ENCODE measurements at regions not wholly inside any gene's neighbourhood (a gene's known extent, or its start where the extent isn't known, plus 50 kb on each side); places are given as distances from the start of the nearest gene placed in this dataset.
"Not testable (repeated sequence)": the region's sequence is repeated elsewhere in the genome, so short reads cannot be mapped to it uniquely, and the experiment has no call there.

GRCh38 chr10:36421992-36422391, 703.4 kb upstream of the ANKRD30A start:
- no peaks in the 10 kb centered on the region for H3K27me3 ChIP-seq
- H3K4me1 ChIP-seq, result no peaks in the 10 kb centered on the region
- no peak for TF ChIP-seq CTCF (IDR thresholded peaks at IDR 0.05)
- no peak for DNase-seq
- no peaks in the 10 kb centered on the region for H3K36me3 ChIP-seq
- intact Hi-C loops (cut with DNase I), result no loop called here
- no peak overlapping the region for H3K4me3 ChIP-seq
- H3K9me3 ChIP-seq, result no peaks in the 10 kb centered on the region
- no peak overlapping the region for H3K27ac ChIP-seq
- H3K9ac ChIP-seq (ENCODE audit: low read depth in 2 of 2, low read length in 2 of 2), result no peak overlapping the region

GRCh38 chr10:36416513-36416912, 708.9 kb upstream of the ANKRD30A start:
- no peaks in the 10 kb centered on the region for H3K9me3 ChIP-seq
- no peak overlapping the region for H3K4me3 ChIP-seq
- no peak overlapping the region for H3K9ac ChIP-seq (ENCODE audit: low read depth in 2 of 2, low read length in 2 of 2)
- TF ChIP-seq CTCF (IDR thresholded peaks at IDR 0.05), result no peak
- no peak for DNase-seq
- H3K27me3 ChIP-seq, result no peaks in the 10 kb centered on the region
- intact Hi-C loops (cut with DNase I), result no loop called here
- H3K4me1 ChIP-seq, result no peaks in the 10 kb centered on the region
- no peak overlapping the region for H3K27ac ChIP-seq
- H3K36me3 ChIP-seq, result no peaks in the 10 kb centered on the region

- no peak for TF ChIP-seq CTCF (IDR thresholded peaks at IDR 0.05)
- Histone ChIP-seq H3K27ac (no peak overlapping the region), H3K9me3 (no peaks in the 10 kb centered on the region), H3K9ac (ENCODE audit: low read depth in 2 of 2, low read length in 2 of 2) (no peak overlapping the region), H3K27me3 (no peaks in the 10 kb centered on the region), H3K4me3 (no peak overlapping the region), H3K4me1 (no peaks in the 10 kb centered on the region), H3K36me3 (no peaks in the 10 kb centered on the region)
- intact Hi-C loops (cut with DNase I), result no loop called here
- no peak for DNase-seq
These were observed 712.5 kb upstream of the ANKRD30A start for GRCh38 chr10:36412942-36413341.

GRCh38 chr10:36400238-36400637, 725.2 kb upstream of the ANKRD30A start:
- H3K9me3 ChIP-seq; H3K9ac ChIP-seq (ENCODE audit: low read depth in 2 of 2, low read length in 2 of 2); H3K27me3 ChIP-seq; H3K27ac ChIP-seq; intact Hi-C loops (cut with DNase I); H3K4me3 ChIP-seq; H3K36me3 ChIP-seq; H3K4me1 ChIP-seq: not testable (repeated sequence)
- DNase-seq, result peak; percentile 20

GRCh38 chr10:36393801-36394200, 731.6 kb upstream of the ANKRD30A start:
- Histone ChIP-seq H3K4me3 (no peak overlapping the region), H3K4me1 (no peaks in the 10 kb centered on the region), H3K9ac (ENCODE audit: low read depth in 2 of 2, low read length in 2 of 2) (no peak overlapping the region), H3K27ac (no peak overlapping the region), H3K27me3 (no peaks in the 10 kb centered on the region), H3K36me3 (no peaks in the 10 kb centered on the region), H3K9me3 (no peaks in the 10 kb centered on the region)
- intact Hi-C loops (cut with DNase I), result no loop called here
- no peak for TF ChIP-seq CTCF (IDR thresholded peaks at IDR 0.05)
- no peak for DNase-seq

GRCh38 chr10:36391405-36391804, 734.0 kb upstream of the ANKRD30A start:
- intact Hi-C loops (cut with DNase I), result no loop called here
- no peak for TF ChIP-seq CTCF (IDR thresholded peaks at IDR 0.05)
- Histone ChIP-seq H3K4me1 (no peaks in the 10 kb centered on the region), H3K27me3 (no peaks in the 10 kb centered on the region), H3K4me3 (no peak overlapping the region), H3K36me3 (no peaks in the 10 kb centered on the region), H3K9me3 (no peaks in the 10 kb centered on the region), H3K9ac (ENCODE audit: low read depth in 2 of 2, low read length in 2 of 2) (no peak overlapping the region), H3K27ac (no peak overlapping the region)
- DNase-seq, result no peak
